Panc1 (cell line): ENCODE measurements at regions not wholly inside any gene's neighbourhood (a gene's known extent, or its start where the extent isn't known, plus 50 kb on each side); places are given as distances from the start of the nearest gene placed in this dataset.

Experiments used
- ATAC-seq: fragments of 200-7000 bp; cut with Tn5 transposase; 2 replicates; pipeline ENCODE4 v1.9.1; 2020; ENCODE audit warnings: mild to moderate bottlenecking, moderate library complexity
- BruUV-seq: library from RNA; stranded (reverse); fragments of 400-500 nt; replicated peaks from 2 replicates; lab custom pipeline; 2021; lab: Mats Ljungman, UMichigan
- CTCF ChIA-PET: fragments of 300-600 bp; sonication (Branson Sonifier 250); formaldehyde crosslinking; loops from one replicate; lab custom pipeline; 2022; ENCODE audit warnings: antibody characterized with exemption; lab: Charles Lee
- POLR2A ChIA-PET: fragments of 300-600 bp; sonication (Branson Sonifier 250); formaldehyde crosslinking; loops from one replicate; lab custom pipeline; 2022; ENCODE audit warnings: antibody characterized with exemption; lab: Charles Lee
- DNase-seq: peaks from one replicate; pipeline ENCODE4 v3.0.0-alpha.2; 2010; ENCODE audit warnings: low read depth, low spot score
- H3K27ac ChIP-seq: 2 replicates; pipeline ENCODE4 v1.5.1; 2011; ENCODE audit warnings: mild to moderate bottlenecking, low read length, inconsistent platforms
- H3K27me3 ChIP-seq: fragments of 200-500 bp; sonication (Bioruptor generic); 2 replicates; pipeline ENCODE4 v1.6.0; 2014; ENCODE audit warnings: low read length, inconsistent platforms; ENCODE audit not compliant: control insufficient read depth, insufficient read depth
- H3K36me3 ChIP-seq: fragments of 200-500 bp; sonication (Bioruptor generic); 2 replicates; pipeline ENCODE4 v1.5.1; 2014; ENCODE audit warnings: inconsistent platforms, mild to moderate bottlenecking, low read length, moderate library complexity; ENCODE audit not compliant: control insufficient read depth, insufficient read depth
- H3K4me1 ChIP-seq: 2 replicates; pipeline ENCODE4 v1.5.1; 2011; ENCODE audit warnings: inconsistent platforms, mild to moderate bottlenecking, low read length, moderate library complexity; ENCODE audit not compliant: control insufficient read depth, insufficient read depth
- H3K4me3 ChIP-seq, 2 experiments: 2 replicates each; pipeline ENCODE4 v1.5.1; 2011 to 2012; ENCODE audit warnings: low read depth in 2 of 2, low read length in 2 of 2, mild to moderate bottlenecking in 2 of 2, inconsistent platforms in 1 of 2, moderate library complexity in 1 of 2
- H3K9me3 ChIP-seq: fragments of 200-500 bp; sonication (Bioruptor generic); 2 replicates; pipeline ENCODE4 v1.5.1; 2014; ENCODE audit warnings: low read depth, mild to moderate bottlenecking, inconsistent platforms, low read length, moderate library complexity; ENCODE audit not compliant: control insufficient read depth, insufficient read depth
- CTCF ChIP-seq: fragments of 450-650 bp; IDR thresholded peaks from 2 replicates; pipeline ENCODE4 v1.5.1; 2017; ENCODE audit warnings: mild to moderate bottlenecking
- POLR2AphosphoS5 ChIP-seq: IDR thresholded peaks from 2 replicates; pipeline ENCODE4 v1.6.1; 2012; ENCODE audit warnings: mild to moderate bottlenecking, low read depth, low read length, moderate library complexity
- REST ChIP-seq, 2 experiments: IDR thresholded peaks; 2 replicates each; pipeline ENCODE4 v1.6.1; 2011 to 2012; ENCODE audit warnings: low read depth in 2 of 2, control low read depth in 1 of 2, low read length in 1 of 2, mild to moderate bottlenecking in 1 of 2, moderate library complexity in 1 of 2; ENCODE audit not compliant: insufficient read depth in 1 of 2
- SIN3A ChIP-seq: IDR thresholded peaks from 2 replicates; pipeline ENCODE4 v1.6.1; 2012; ENCODE audit warnings: low read depth, mild to moderate bottlenecking, low read length, moderate library complexity, borderline replicate concordance; ENCODE audit not compliant: insufficient read depth
- TCF7L2 ChIP-seq: IDR thresholded peaks from 2 replicates; pipeline ENCODE4 v1.6.1; 2011; ENCODE audit warnings: mild to moderate bottlenecking, low read depth, low read length, inconsistent platforms
- in situ Hi-C: cut with HindIII; loops from 2 replicates; pipeline ENCODE4 v1.10.0; 2016; ENCODE audit warnings: low sequenced_read_pairs, low pct_unique_long_range_greater_than_20kb
- intact Hi-C: fragments of 100-400 bp; cut with micrococcal nuclease; formaldehyde crosslinking; loops from one replicate; pipeline ENCODE4 v1.10.0; 2022; ENCODE audit not compliant: unreplicated experiment

DNA sequence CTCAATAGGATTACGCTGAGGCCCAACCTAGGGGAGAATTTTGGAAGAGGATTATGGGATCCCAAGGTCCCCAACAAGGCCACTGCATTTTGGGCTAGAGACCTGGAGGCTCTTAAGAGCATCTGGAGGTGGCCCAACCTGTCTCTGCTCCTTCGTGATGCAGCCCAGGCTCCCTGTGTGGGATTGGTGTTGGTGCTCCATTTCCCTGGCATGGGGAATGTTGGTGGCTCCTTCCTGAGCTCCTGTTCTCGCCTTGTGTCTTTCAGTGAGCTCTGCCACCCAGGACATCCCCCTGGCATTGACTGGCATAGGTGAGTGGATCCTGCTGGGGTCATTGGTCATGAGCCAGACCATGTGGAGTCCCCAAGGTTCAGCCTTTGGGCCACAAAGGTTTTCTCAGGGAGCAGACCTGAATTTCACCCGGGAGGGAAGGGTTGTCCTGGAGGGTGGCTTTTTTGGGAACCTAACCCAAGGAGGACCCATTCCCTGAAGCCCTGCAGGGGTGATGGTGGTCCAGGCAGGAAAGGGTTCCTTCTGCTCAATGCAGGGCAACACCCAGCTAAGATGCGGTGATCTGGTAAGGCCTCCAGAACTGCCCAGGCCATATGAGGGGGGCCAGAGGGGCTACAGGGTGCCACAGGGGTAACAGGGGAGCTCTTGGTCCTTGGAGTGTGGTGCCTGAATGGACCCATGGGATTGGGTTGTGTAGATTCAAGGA, 202.5 kb downstream of the UBE3A start:
- Histone ChIP-seq H3K27ac (no peak overlapping the region), H3K4me1 (no peaks in the 10 kb centered on the region), H3K9me3 (no peaks in the 10 kb centered on the region), H3K36me3 (no peaks in the 10 kb centered on the region), H3K4me3 (no peak overlapping the region), H3K27me3 (no peaks in the 10 kb centered on the region)
- no peak for DNase-seq
- intact Hi-C loops, result no loop called here
- TF ChIP-seq SIN3A (no peak), CTCF (no peak), TCF7L2 (no peak), POLR2AphosphoS5 (no peak), REST (IDR thresholded peaks at IDR 0.05; ENCODE audit: insufficient read depth in 1 of 2, low read depth in 2 of 2, low read length in 1 of 2) (no peak)
- in situ Hi-C loops, result no loop called here
- ChIA-PET CTCF (interaction anchor here (0.5 kb wide), 1 partner anchor 891 kb away, joined by 3 read pairs; no protein-coding TSS in a partner anchor), POLR2A (no interaction called here)
- no peak for ATAC-seq
- no TSS peak for BruUV-seq

GRCh38 chr15:25236861-25237155, 202.0 kb downstream of the UBE3A start:
- ChIA-PET POLR2A (no interaction called here), CTCF (no interaction called here)
- Histone ChIP-seq H3K9me3 (no peaks in the 10 kb centered on the region), H3K27ac (no peak overlapping the region), H3K4me3 (no peak overlapping the region), H3K36me3 (no peaks in the 10 kb centered on the region), H3K4me1 (no peaks in the 10 kb centered on the region), H3K27me3 (no peaks in the 10 kb centered on the region)
- no peak for ATAC-seq
- no peak for DNase-seq
- intact Hi-C loops, result no loop called here
- TF ChIP-seq TCF7L2 (no peak), REST (IDR thresholded peaks at IDR 0.05; ENCODE audit: insufficient read depth in 1 of 2, low read depth in 2 of 2, low read length in 1 of 2) (no peak), POLR2AphosphoS5 (no peak)
- no TSS peak for BruUV-seq
- in situ Hi-C loops, result no loop called here
